Ecto neural progenitor cell (in vitro differentiated cells): ENCODE measurements at regions not wholly inside any gene's neighbourhood (a gene's known extent, or its start where the extent isn't known, plus 50 kb on each side); places are given as distances from the start of the nearest gene placed in this dataset.
"Not testable (repeated sequence)": the region's sequence is repeated elsewhere in the genome, so short reads cannot be mapped to it uniquely, and the experiment has no call there.

Experiments used
- DNase-seq: peaks from one replicate; pipeline ENCODE4 v3.0.0-alpha.2; 2018; ENCODE audit warnings: low spot score

DNA sequence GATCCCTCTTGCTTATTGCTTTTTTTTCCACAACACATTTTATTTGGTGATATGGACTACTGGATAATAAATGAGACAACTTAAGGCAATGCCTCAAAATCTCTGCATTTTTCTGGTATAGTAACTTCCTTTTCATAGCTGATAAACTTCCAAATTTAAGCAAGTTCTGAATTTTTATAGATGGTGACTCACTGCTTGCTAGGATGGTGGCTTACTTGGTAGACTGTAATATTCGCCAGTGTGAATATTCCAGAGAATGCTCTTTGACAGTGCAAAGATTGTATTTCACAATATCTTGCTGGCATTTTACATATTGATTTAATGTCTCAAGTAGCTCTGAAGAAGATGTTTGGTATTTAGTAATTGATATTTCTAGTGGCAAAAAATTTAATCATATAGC is 472.4 kb downstream of the TFEC start:
- DNase-seq = no peak

DNA sequence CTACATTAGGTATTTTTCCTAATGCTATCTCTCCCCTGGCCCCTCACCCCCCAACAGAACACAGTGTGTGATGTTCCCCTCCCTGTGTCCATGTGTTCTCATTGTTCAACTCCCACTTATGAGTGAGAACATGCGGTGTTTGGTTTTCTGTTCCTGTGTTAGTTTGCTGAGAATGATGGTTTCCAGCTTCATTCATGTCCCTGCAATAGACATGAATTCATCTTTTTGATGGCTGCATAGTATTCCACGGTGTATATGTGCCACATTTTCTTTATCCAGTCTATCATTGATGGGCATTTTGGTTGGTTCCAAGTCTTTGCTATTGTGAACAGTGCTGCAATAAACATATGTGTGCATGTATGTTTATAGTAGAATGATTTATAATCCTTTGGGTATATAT is 473.3 kb downstream of the TFEC start:
- not testable (repeated sequence) for DNase-seq

DNA sequence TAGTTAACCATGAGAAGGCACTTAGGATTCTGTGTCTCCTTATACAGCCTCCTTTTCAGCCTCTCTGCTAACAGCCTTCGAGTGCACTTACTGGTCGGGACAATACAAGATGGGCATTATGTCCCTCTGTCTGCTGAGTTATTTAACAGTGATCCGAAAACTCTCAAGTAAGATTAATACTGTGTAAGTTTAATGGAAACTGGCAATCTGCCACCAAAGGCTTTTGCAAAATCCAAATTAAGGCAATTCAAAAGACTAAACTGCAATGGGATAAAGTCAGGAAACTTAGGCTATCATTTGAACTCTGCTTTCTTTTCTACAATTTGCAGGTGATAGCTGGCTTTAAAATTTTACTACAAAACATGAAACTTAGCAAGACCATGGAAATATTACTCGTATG is 477.8 kb downstream of the TFEC start:
- no peak for DNase-seq

DNA sequence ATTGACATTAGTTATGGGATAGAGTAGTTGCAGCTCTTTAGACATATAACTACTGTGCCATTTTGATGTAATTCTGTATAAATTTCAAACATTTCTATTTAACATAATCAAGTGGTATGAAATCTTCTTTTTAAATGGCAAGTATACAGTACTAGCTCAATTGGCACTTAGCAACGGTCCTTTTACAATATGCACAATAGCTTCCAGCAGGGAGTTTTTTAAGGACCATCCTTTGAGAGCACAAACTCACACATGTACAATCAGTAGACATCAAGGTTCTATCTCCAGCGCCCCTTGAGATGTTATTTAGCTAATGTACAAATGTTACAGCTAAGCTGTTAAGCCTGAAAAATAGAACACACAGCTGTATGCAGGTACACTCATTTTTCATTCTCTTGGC is 480.7 kb downstream of the TFEC start:
- DNase-seq = no peak

DNA sequence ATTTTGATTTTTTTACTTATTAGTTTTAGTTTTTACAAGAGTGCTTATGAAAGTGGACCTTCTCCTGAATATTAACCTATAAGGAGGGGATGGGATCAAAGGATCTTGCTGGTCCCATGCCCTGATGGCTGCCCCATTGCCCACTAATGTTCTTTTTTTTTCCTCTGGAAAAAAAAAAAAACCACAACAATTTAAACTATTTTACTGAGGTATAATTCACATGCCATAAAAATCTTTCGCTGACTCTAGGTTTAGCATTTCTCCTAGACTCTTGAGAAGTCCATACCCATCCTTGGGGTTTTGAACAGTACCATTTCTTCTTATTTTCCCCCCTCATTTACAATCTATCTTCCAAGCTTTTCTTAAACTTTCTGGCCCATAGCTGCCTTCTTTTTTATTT is 481.8 kb downstream of the TFEC start:
- DNase-seq = no peak

DNA sequence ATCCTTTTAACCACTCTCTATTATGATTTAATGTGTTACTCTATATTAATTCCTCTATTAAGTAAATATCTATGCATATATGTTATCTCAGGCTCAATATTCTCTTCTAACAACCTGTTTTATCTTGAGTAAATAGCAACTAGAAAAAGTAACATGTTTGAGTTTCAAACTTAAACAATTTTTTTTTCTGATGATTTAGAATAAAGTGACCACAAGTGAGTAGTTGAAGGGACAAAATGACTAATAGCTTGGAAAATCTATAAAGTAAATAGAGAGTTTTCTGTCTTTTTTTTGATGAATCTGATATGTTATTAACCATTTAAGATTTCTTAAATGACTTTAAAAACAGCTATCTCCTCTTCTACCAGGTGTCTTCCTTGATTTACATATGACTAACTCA is 483.8 kb downstream of the TFEC start:
- no peak for DNase-seq

DNA sequence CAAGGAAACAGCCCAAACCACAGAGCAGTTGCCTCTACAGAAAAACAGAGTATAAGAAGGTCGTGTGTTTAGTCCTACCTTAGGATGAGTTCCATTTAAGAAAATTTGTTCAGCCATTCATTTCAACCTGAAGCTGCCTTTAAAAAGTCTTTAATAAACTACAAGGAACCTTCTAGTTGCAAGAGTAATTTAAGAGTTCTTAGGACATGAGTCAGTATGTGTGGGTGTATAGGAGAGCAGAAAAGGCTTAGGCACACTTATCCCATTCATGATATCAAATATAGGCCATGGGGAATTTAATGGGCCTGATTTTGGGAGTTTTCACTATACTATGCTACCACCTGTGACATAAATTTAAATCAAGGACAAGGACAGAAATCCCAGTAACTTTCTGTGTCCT is 496.8 kb downstream of the TFEC start:
- DNase-seq = no peak

DNA sequence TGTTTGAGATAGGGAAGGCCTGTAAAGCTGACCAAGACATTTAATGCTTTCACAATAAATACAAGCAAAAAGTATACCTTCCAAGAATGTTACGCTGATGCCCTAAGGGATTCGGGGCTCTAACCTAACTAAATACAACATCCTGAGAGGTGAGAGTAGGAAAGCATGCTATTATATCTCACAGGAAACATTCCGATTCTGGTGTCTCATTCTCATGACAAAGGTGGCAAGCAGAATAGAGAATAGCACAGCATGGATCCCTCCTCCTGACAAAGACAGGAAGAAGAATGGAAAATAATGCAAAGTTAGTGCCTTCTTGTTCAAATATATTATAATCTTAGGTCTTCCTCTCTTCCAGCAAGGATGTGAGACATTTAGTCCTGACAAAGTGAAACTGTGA is 504.3 kb downstream of the TFEC start:
- no peak for DNase-seq

DNA sequence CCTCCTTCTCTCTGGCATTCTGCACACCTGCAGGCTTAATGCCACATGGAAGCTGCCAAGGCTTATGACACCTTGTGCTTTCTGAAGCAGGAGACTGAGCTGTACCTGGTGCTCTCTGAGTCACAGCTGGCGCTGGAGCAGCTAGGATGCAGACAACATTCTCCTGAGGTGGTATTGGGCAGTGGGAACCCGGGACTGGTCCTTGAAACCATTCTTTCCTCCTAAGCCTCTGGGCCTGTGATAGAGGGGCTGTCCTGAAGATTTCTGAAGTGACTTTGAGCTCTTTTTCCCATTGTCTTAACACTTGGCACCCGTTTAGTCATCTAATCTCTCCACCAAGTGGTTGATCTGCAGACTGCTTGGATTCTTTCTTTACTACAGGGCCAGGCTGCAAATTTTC is 508.4 kb downstream of the TFEC start:
- no peak for DNase-seq

DNA sequence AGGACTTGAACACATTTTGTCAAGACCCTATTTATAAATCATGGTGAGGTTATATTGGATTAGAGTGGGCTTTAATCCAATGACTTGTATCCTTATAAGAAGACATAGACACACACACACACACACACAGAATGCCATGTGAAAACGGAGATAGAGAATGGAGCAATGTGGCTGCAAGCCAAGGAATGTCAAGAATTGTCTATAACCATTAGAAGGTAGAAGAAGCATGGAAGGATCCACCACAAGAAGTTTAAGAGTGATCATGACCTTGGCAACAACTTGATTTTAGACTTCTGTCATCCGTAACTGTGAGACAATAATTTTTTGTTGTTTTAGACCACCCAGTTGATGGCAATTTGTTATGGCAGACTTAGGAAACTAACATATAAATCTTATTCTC is 514.2 kb downstream of the TFEC start:
- DNase-seq = no peak

DNA sequence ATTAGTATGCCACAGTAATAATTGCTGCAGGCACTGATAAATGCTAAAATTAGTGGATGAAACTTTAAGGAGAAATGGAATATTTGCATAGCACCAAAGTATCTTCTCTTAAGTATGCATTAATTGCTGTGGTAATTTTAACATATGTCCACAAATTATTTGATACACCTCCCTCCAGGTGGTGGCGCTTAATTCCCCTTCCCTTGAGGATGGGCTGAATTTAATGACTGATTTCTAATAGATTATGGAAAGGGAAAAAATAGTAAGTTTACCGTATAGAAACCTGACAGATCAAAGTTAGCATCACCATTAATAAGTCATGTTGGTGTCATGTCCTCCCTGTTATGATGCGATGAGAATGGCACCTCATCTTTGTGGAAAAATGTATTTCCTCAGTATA is 519.2 kb downstream of the TFEC start:
- no peak for DNase-seq

DNA sequence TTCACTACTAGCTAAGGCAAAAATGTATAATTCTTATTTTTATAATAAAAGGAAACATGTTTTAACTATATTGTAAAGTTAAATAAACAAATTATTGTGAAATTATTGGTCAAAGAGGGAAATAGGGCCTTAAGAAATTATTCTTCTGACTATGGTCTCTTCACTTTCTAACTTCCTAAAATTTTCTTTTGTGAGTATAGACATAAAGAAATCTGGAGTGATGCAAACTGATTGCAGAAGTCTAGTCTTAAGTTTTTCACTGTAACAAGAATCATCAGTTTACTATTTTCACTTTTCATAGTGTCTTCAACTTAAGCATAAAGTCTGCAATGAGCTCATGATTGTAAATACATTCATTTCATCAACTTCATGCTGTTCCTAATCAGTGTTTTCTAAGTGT is 525.4 kb downstream of the TFEC start:
- DNase-seq = no peak

DNA sequence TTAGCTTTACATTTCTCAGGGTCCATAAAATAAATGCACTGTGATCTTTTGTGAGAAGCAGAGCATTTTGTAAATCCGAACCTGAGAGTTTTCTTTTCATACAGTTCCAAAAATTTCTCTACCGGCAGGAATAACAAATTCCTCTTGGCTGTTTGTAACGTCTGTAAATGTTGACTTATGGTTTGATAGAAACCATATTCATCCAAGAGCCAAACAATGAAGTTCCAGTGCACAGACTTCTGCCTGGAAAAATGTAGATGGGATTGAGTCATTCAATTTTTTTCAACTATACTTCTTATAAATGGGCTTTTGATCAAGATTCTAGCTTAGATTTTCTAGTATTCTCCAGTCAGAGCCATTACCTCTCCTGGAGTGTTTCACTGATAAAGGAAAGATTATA is 530.6 kb downstream of the TFEC start:
- no peak for DNase-seq

DNA sequence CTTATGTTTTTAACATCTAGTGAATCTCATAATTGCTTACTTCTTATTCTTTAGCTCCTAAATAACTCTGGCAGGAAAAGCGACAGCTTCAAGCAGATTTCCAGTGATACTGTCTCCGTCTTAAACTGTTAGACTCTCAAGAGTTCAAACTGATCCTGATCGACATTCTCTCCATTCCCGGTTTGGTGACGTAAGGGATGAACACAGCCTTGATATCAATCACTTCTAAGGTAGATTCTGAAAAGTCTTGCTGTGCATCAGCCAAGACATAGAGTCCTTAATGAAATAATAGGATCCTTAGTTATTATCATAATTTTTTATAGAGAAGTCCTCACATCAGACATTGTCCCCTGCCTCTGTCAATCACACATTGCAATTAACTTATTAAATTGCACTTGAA is 534.6 kb downstream of the TFEC start:
- no peak for DNase-seq

DNA sequence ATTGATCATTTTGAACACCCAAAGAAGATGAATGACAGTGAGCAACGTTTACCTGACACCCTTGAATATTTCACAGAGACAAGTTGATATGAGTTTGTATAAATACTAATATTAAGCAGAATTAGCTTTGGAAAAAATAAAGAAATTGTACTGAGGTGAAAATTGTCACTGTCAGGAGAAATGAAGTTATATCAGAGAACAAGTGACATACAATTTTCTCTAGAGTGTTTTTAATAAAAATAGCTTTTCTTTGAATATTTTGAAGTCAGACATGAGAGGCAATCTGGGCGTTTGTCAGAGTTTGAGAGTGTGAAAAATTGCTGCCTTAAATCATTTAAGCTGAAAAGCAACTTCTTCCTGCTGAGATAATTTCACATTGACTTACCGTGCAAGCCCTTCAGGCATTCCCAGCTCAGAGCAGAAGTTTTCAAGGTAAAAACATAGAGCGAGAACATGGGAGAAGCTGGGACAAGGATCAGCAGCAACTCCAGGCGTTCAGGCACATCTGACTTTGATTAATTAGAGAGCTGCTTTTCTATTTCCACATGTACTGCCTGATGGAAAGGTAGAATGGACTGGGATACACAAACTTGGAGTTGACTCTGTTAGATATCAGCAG is 535.9 kb downstream of the TFEC start:
- DNase-seq = no peak

DNA sequence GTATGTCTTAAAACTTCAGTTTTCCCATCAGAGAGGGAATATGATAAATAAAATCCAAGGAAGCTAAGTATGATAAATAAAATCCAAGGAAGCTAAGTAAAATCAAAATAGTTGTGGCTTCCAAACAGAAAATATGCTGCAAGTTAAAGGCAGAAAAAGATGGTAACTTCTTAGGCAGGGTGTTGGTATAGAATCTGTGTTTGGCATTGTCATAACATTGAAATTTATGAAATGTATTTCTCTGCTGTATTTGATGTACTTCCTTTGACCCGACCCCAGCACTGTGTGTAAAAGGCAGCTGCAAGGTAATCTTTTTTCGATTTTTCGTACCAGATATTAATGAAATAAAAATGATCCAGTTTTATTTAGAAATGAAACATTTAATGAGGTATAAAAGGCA is 537.2 kb downstream of the TFEC start:
- DNase-seq = no peak

DNA sequence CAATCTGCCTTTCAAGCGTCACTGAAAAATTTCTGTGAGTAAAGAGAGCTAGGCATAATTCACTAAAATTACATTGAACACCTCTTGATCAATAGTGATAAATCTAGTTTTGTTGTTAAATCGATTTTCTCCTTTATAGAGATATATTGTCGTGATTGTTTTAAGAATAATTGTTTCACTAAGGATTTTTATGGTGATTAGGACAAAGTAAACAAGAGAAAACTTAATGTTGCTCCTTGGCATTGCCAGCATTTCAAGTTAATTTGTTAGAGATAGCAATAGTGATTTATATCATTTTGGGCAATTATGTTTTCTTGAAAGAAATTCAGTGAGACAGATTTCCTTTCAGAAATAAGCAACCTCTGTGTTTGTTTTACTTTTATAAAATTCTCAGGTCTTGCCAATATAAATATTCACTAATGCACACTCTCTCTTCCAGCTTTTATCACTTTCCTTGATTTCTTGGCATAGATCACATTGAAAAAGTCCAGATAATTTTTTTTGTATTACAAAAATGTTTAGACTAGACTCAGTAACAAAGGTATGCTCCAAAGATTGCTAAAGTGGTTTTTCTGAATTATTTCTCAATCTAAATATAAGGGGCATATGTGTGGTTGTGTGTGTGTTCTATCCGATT is 538.7 kb downstream of the TFEC start:
- no peak for DNase-seq

DNA sequence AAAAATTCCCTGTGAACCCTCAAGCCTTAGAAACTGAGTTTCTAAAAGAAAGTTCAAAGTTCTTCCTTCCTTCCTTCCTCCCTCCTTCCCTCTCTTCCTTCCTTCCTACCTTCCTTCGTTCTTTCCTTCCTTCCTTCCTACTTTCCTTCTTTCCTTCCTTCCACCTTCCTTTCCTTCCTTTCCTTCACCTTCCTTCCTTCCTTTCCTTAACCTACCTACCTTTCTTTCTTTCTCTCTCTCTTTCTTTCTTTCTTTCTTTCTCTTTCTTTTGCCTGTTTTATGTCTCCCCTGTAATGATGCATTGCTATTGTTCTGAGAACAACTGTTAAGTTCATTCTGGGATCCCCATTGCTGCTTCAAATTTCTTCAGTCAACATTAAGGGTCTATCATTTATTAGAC is 551.1 kb downstream of the TFEC start:
- DNase-seq = no peak

DNA sequence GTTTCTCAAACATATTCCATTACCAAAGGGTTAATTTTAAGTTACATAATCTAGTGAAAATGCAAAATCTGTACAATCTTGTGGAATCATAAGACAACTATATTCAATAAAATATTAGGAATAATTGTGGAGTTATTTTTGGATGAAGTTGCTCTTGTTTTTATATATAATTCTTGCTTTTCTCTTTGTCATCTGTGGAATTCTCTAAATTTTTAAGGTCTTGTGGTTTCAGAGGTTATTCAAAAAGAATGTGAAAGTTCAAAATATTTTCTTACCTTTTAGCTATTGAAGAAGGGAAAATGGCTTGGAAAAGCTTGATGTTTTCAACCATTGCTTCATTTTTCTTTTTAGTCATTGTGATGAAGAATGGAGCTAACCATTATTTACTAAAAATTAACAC is 552.1 kb downstream of the TFEC start:
- no peak for DNase-seq

DNA sequence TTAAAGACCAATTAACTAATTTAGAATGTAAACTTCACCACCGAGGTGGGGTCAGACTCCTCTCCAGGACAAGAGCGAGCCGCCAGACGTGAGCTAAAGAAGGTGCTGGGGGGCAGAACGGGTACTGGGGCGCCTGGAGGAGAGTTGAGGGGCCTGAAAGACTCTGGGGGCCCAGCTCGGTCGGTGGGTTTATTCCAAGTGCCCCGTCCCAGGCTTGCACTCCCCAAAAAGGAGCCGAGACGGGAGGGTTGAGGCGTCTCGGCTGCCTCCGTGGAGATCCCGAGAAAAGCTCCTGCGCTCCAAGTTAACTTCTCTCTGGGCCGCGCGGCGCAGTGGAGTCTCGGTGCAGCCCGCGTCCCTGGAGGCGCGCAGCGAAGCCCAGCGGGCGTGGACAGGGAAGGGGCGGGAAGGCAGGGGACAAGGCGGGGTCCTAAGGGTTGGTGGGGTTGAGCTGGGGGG is 553.3 kb downstream of the TFEC start:
- peak; percentile 78 for DNase-seq

DNA sequence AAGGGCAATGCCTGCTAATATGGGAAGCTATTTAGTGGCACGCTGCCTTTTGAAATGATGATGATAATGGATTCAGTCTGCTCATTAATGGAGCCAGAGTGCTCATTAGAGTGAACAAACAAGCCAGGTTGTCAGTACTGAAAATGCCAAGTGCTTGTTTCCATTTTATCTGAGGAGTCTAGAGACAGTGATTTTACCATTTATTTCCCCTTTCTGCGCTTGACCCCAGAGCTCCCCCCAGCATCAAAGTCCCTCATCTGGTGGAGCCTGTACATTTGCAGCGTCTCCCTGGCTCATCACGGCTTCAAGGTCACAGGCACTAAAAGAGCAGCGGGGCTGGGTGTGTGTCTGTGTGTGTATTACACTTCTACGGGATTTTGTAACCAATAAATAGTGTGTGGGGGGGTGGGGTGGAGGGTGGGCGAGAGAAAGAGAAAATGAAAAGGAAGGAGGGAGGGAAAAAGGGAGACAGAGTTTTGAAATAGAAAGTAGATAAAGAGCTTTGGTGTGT is 553.8 kb downstream of the TFEC start:
- DNase-seq = no peak

DNA sequence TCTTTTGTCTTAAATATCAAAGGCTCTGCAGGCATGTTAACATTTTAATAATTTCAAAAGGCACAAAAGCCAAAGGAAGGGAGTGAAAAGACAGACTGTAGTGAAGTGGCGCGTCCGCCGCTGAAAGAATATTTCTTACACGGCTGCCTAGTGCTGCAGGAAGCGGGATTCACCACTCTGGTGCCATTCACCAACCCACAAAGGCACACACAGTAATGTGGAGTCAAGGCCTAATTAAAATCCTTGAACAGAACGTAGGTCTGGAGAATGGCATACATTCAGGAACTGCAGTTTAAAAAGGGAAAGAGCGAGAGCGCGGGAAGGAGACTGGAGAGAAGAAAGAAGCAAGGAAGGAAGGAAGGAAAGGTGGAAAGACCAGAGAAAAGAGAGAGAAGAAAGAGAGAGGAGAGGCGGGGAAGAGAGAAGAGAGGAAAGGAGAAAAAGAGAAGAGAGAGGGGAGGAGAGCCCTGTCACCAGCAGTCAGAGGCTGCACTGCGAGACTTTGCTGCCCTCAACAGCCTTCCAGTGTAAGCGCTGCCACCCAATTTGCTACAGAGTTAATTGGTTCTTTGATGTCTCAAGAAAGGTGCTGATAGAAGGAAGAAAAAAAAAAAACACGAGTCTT is 554.0 kb downstream of the MDFIC start:
- no peak for DNase-seq

DNA sequence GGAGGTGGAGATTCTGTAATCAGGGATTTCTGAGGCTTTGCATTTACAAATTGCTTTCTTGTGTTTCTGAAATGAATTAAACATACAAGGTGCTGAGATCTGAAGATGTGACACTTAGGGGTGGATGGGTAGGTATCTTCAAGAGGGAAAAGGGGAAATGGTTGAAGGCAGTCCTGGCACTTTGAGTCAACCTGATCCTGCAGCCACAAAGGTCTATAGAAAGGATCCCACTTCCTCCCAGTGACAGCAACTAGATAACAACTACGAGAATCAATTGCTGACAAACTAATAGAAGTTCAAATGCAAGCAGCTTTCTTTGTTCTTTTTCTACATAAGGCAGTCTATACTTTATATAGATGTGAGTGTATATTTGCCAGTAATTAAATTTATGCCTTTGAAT is 553.3 kb downstream of the MDFIC start:
- no peak for DNase-seq

DNA sequence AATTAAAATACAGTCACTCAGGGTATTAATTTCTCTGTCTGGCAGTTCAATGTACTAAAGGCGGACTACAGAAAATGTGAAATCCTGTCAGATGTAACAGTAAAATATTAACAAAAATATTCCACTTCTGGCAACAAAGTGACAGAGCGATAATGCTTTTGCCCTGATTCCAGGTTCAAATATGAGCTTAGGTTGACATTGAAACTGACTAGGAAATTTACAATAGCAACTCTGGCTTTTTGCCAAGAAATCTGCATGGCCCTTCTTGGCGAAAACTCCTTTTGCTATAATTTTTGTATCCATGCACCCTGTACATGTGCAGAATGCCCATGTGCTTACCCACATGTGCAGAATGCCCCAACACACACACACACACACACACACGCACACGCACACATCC is 552.2 kb downstream of the MDFIC start:
- DNase-seq = no peak
